ENCODE measurements at regions not wholly inside any gene's neighbourhood (a gene's known extent, or its start where the extent isn't known, plus 50 kb on each side); places are given as distances from the start of the nearest gene placed in this dataset.

DNA sequence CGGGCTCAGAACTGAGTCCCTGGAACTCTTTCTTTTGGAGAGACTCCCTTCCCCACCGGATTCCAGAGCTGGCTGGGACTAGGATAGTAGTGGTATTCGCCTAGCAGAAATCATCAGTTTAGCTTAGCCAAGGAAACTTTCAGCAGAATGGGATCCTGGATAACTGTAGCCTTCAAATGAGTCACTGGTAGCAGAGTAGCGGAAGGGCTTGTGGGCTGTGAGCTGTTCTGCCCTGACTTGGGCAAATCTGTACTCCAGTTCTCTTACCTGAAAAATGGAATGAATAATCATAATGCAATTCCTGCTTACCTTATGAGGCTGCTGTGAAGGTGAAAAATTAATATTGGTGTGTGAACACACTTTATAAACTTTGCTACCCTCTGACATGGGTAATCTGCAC is 244.3 kb upstream of the CHD6 start:
- CTCF ChIA-PET (ENCODE audit: low intra/inter-chr PET ratio, low total read pairs) = no interaction called here
- no peak overlapping the region for H3K4me2 ChIP-seq (ENCODE audit: low read depth, low read length)

More for the DNA sequence above, 244.3 kb upstream of the CHD6 start:
- TF ChIP-seq TGIF2 (CRISPR knock-in tag; IDR thresholded peaks at IDR 0.05) (no peak), ZNF224 (CRISPR knock-in tag; IDR thresholded peaks at IDR 0.05) (no peak), HIVEP1 (CRISPR knock-in tag; IDR thresholded peaks at IDR 0.05) (no peak), ZNF720 (CRISPR knock-in tag; IDR thresholded peaks at IDR 0.05) (no peak), GATAD2A (CRISPR knock-in tag; IDR thresholded peaks at IDR 0.05) (no peak), ETV5 (CRISPR knock-in tag; IDR thresholded peaks at IDR 0.05; ENCODE audit: borderline replicate concordance) (no peak), ZC3H13 (CRISPR knock-in tag; IDR thresholded peaks at IDR 0.05) (no peak), NCOA2 (CRISPR knock-in tag; IDR thresholded peaks at IDR 0.05) (no peak), ZNF547 (CRISPR knock-in tag; IDR thresholded peaks at IDR 0.05) (no peak), TEAD3 (CRISPR knock-in tag; optimal IDR thresholded peaks at IDR 0.05; ENCODE audit: borderline replicate concordance) (no peak), NR1H2 (CRISPR knock-in tag; IDR thresholded peaks at IDR 0.05; ENCODE audit: borderline replicate concordance, low read depth) (no peak), ZNF350 (CRISPR knock-in tag; IDR thresholded peaks at IDR 0.05; ENCODE audit: borderline replicate concordance, low read depth) (no peak), HNRNPUL1 (IDR thresholded peaks at IDR 0.05; ENCODE audit: low read depth, low read length) (no peak), HHEX (CRISPR knock-in tag; IDR thresholded peaks at IDR 0.05) (no peak)
- TF ChIP-seq, protein P1, sequence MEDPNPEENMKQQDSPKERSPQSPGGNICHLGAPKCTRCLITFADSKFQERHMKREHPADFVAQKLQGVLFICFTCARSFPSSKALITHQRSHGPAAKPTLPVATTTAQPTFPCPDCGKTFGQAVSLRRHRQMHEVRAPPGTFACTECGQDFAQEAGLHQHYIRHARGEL (CRISPR knock-in tag; IDR thresholded peaks at IDR 0.05) = no peak
- TF ChIP-seq, protein P2, sequence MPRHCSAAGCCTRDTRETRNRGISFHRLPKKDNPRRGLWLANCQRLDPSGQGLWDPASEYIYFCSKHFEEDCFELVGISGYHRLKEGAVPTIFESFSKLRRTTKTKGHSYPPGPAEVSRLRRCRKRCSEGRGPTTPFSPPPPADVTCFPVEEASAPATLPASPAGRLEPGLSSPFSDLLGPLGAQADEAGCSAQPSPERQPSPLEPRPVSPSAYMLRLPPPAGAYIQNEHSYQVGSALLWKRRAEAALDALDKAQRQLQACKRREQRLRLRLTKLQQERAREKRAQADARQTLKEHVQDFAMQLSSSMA (CRISPR knock-in tag; IDR thresholded peaks at IDR 0.05) = no peak
- TF ChIP-seq, protein P3, sequence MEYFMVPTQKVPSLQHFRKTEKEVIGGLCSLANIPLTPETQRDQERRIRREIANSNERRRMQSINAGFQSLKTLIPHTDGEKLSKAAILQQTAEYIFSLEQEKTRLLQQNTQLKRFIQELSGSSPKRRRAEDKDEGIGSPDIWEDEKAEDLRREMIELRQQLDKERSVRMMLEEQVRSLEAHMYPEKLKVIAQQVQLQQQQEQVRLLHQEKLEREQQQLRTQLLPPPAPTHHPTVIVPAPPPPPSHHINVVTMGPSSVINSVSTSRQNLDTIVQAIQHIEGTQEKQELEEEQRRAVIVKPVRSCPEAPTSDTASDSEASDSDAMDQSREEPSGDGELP (IDR thresholded peaks at IDR 0.05; ENCODE audit: borderline replicate concordance, low read depth) = no peak
- TF ChIP-seq, protein P4, sequence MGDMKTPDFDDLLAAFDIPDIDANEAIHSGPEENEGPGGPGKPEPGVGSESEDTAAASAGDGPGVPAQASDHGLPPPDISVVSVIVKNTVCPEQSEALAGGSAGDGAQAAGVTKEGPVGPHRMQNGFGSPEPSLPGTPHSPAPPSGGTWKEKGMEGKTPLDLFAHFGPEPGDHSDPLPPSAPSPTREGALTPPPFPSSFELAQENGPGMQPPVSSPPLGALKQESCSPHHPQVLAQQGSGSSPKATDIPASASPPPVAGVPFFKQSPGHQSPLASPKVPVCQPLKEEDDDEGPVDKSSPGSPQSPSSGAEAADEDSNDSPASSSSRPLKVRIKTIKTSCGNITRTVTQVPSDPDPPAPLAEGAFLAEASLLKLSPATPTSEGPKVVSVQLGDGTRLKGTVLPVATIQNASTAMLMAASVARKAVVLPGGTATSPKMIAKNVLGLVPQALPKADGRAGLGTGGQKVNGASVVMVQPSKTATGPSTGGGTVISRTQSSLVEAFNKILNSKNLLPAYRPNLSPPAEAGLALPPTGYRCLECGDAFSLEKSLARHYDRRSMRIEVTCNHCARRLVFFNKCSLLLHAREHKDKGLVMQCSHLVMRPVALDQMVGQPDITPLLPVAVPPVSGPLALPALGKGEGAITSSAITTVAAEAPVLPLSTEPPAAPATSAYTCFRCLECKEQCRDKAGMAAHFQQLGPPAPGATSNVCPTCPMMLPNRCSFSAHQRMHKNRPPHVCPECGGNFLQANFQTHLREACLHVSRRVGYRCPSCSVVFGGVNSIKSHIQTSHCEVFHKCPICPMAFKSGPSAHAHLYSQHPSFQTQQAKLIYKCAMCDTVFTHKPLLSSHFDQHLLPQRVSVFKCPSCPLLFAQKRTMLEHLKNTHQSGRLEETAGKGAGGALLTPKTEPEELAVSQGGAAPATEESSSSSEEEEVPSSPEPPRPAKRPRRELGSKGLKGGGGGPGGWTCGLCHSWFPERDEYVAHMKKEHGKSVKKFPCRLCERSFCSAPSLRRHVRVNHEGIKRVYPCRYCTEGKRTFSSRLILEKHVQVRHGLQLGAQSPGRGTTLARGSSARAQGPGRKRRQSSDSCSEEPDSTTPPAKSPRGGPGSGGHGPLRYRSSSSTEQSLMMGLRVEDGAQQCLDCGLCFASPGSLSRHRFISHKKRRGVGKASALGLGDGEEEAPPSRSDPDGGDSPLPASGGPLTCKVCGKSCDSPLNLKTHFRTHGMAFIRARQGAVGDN (CRISPR knock-in tag; IDR thresholded peaks at IDR 0.05) = no peak
- Histone ChIP-seq H3K4me3 (replicated peaks in 1 of 3; ENCODE audit: insufficient read depth in 1 of 3, low read depth in 2 of 3, low read length in 3 of 3) (no peak overlapping the region), H3K36me3 (replicated peaks in 1 of 2; ENCODE audit: control insufficient read depth in 1 of 2, insufficient read depth in 2 of 2, low read length in 2 of 2) (no peaks in the 10 kb centered on the region), H3K27me3 (ENCODE audit: control insufficient read depth in 1 of 2, insufficient read depth in 2 of 2, low read length in 2 of 2) (0 out of 5 replicates have a peak, but pooled peaks cover 0 to 3% of the 10 kb centered on the region in 2 experiments), H3K27ac (ENCODE audit: extremely low read length, insufficient read depth, low read length) (no peak overlapping the region), H3K9ac (ENCODE audit: insufficient read depth, low read depth, low read length) (no peak overlapping the region), H3K9me3 (ENCODE audit: low read length) (peaks cover 10% of the 10 kb centered on the region; the same call in 1 of the 2 replicates), H2AFZ (ENCODE audit: low read length) (no peak overlapping the region), H4K20me1 (ENCODE audit: insufficient read depth, low read length) (no peaks in the 10 kb centered on the region), H3K79me2 (ENCODE audit: insufficient read depth, low read length) (no peaks in the 10 kb centered on the region), H3K4me1 (ENCODE audit: insufficient read depth, low read length) (no peaks in the 10 kb centered on the region)
- DNase-seq (ENCODE audit: low spot score) (no peak), FAIRE-seq (no peak), ATAC-seq (no peak)
- WGBS (ENCODE audit: low lambda C conversion rate) = 35% methylated on average over 4 of the region's 4 CpGs
- no TSS peak for BruUV-seq (replicated peaks)
- intact Hi-C loops (cut with micrococcal nuclease; ENCODE audit: unreplicated experiment) = no loop called here
- in situ Hi-C loops (cut with HindIII; ENCODE audit: extremely low pct_ligation_motif_present, low pct_unique_long_range_greater_than_20kb) = no loop called here
- POLR2A ChIA-PET = no interaction called here
